Activated CD4-positive, alpha-beta T cell treated with anti-CD3 and anti-CD28 coated beads for 1 hour (primary cell): ENCODE measurements at regions not wholly inside any gene's neighbourhood (a gene's known extent, or its start where the extent isn't known, plus 50 kb on each side); places are given as distances from the start of the nearest gene placed in this dataset.
"Not testable (repeated sequence)": the region's sequence is repeated elsewhere in the genome, so short reads cannot be mapped to it uniquely, and the experiment has no call there.

Source experiments
- DNase-seq: peaks from one replicate; pipeline ENCODE4 v3.0.0-alpha.2; 2020

DNA sequence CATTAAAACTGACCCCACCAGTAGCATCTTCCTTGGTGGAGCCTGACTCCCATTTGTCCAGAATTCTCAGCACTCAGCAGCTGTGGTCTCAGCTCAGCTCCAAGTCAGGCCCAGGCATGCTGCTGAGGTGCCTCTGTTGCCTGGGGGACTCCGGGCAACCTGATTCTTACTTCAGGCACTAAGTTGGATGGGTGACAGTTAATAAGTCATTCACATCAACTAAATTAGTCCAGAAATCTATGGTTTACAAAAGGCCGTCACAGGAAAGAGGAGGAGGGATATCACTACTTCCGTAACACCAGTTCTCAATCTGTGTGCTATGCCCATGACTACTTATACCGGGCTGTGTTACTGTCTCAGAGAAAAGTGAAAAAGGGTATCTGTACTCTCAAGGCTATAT lies 310.2 kb downstream of the SATB1 start:
- no peak for DNase-seq

GRCh38 chr3:18113417-18113816 lies 311.7 kb downstream of the SATB1 start:
- DNase-seq = no peak

- DNase-seq = no peak
Observed at GRCh38 chr3:18112674-18113375, 312.3 kb downstream of the SATB1 start.

- DNase-seq = no peak
Observed at GRCh38 chr3:18111796-18112232, 313.3 kb downstream of the SATB1 start.

DNA sequence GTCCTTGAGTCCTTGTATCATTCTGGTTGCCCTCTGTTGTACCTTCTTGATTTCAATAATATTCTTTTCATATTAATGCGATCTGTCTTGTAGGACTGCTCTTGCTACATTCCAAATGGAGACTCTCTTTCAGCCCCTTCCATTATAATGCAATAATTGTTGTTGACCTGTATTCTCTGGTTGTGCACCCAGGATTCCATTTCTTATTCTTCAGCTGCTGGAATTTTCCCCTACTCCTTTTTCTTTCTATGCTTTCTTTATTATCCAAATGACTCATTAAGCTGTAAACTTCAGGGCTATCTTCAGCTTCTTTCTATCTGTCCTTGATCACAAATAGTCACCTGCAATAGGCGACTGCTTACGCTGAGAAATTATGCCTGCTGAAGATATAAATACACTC lies 321.5 kb downstream of the SATB1 start:
- DNase-seq = no peak

DNA sequence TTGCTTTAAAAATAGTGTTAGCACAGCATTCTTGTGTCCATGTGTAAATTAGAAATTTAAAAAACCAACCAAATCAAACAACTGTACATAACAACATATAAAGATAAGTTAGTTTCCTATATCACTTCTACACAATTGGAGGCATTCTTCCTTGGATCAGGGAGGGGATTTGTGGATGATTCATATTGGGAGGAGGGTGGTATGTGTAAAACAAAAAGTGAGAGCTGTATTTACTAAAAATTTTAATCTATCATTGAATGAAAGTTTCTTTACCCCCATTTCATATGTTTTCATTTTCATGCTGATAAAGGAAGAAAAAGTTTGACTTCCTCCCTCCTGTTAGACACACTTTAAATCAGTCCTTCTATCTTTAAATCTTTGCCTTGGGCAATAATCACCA lies 325.0 kb downstream of the SATB1 start:
- no peak for DNase-seq

DNA sequence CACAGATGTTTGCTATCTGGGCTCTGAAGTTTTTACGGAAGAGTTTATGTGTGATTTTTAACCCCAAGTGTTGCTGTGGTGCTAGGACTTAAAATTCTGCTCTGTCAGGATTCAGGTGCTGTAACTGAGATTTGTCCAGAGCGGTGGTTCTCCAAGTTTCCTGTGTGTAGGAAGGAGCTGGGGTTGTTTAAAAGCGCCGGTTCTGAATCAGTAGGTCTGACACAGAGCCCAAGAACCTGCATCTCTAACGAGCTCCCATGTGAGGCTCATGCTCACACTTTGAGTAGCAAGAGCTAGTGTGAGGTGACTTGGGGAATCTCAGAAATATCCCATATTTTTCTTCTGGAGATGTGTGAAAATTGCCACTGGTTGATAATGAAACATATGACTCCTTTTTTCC lies 325.5 kb downstream of the SATB1 start:
- DNase-seq = no peak

DNA sequence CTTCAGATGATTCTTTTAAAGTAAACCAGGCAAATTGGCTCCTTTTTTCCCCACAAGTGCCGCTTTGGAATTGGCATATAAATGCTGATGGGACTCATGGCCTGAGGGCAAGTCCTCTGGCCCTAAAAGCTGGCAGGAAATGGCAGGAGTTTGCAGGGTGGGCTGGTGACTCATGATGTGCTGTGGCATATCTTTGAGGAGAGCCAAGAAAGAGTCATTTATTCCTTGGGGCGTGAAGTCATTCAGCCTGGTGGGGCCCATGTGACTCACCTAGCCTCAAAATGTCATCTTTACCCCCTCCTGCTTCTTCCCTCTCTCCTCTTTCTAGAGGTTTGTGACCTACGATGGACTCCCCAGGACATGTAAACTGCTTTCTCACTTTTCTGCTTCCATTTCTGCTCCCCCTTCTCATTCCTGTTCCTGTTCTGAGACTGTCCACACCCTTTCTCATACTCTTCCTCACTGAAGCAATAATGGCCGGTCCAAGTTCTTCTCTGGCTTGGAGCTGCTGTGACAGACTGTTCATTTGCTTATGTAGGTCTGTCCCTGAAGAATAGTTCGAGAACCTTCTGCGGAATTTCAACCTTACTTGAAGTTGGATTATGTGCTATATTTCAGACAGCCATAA lies 326.1 kb downstream of the SATB1 start:
- no peak for DNase-seq

DNA sequence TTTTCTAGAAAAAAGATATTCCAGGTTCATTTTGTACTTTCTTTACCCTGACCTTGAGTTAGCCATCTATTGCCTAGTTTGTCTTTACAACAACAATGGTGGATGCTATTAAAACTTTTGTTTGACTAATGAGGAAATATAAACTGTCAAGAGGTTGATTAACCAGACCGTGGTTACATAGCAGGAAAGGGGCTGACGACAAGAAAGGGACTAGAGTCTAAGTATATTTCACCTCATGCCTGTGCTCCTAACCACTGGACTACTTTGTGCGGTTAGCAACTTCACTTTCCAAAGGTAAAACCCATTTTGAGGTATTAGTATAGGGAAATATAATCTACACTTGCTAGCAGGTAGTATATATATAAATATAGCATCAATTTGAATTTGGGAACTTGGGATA lies 327.1 kb downstream of the SATB1 start:
- DNase-seq = no peak

GRCh38 chr3:18097473-18097872 lies 327.7 kb downstream of the SATB1 start:
- DNase-seq = no peak

GRCh38 chr3:18092726-18093125 lies 332.4 kb downstream of the SATB1 start:
- no peak for DNase-seq

DNA sequence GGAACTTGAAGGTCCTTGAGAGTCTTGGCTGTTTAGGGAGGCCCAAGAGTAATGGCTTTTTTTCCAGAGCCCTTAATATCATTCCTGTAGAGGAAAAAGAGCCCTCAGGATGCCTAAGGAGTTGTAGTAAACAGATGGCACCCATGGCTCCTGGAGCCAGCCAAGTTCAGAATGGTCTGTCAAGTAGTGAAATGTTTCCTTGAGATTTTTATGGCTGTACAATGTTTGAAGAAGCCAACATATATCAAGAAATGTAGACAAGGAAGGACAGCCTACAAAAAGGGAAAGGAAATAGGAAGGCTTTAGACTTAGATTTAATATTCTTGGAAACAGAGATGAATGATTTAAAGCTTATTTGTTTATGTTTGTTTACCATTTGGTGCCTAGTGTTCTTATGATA lies 334.8 kb downstream of the SATB1 start:
- no peak for DNase-seq

GRCh38 chr3:18087988-18088387 lies 337.2 kb downstream of the SATB1 start:
- DNase-seq = no peak

DNA sequence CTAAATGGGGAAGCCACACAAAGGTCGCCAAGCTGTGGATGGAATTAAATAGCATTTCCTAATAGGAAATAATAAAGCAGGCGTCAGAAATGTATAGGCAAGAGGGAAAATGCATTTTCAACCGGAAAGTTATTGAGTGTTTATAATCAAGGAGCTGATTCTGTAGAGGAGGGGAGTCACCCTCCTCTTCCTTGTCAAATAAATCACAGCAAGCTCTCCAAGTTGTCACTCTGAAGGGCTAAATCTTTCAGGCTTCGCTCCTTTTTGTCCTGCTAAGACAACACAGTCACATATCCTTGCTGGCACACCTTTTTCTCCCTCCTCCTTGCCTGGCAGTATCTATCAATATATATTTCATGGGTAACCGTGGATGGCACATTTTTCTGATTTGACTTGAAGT lies 338.4 kb downstream of the SATB1 start:
- DNase-seq = no peak

DNA sequence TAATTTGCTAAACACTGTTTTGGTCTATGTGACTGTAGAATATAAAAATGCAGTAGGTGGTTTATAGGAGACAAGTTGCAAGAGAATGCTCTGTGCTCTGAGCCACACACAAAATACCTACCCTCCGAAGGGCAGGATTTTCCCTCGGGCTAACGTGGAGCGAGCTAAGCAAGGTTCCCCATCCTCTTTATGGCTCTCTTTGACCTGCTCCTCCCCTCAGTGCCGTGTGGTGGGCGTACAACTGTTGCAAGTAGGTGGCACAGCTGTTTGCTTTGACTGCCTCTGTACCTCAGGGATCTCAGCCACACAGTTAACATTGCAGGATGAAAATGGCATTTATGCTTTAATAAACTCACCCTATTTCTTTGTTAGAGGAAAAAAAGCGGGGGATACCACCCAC lies 339.1 kb downstream of the SATB1 start:
- no peak for DNase-seq

- DNase-seq = no peak
Observed at GRCh38 chr3:18085429-18085828, 339.7 kb downstream of the SATB1 start.

DNA sequence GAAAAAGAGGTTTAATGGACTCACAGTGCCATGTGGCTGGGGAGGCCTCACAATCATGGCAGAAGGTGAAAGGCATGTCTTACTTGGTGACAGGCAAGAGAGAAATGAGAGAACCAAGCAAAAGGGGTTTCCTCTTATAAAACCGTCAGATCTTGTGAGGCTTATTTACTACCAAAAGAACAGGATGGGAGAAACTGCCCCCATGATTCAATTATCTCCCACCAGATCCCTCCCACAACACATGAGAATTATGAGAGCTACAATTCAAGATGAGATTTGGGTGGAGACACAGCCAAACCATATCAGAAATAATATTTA lies 340.8 kb upstream of the TBC1D5 start:
- DNase-seq = not testable (repeated sequence)

GRCh38 chr3:18082551-18083272 lies 340.3 kb upstream of the TBC1D5 start:
- no peak for DNase-seq

DNA sequence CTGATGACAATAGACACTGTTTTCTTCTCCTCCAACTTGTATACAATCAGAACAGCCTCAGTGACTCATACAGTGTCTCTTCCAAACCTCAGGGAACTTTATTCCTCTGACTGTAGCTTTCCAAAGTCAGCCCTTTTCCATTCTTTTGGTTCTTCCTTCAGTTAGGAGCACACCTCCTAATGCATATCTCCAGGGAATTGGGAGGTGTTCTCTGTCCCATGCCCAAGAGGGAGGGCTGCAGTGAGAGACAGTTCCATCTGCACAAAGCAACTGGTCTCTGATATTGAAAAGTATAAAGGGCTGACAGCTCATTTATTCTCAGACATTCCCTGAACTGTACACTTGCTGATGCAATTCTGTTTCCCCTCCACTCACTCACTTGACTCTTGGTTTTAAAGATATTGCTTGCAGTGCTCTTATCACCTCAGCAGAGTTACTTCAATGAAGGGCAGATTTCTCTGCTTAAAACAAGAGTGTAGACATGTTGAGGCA lies 337.8 kb upstream of the TBC1D5 start:
- DNase-seq = no peak

- DNase-seq = no peak
Observed at GRCh38 chr3:18079739-18080138, 337.3 kb upstream of the TBC1D5 start.

DNA sequence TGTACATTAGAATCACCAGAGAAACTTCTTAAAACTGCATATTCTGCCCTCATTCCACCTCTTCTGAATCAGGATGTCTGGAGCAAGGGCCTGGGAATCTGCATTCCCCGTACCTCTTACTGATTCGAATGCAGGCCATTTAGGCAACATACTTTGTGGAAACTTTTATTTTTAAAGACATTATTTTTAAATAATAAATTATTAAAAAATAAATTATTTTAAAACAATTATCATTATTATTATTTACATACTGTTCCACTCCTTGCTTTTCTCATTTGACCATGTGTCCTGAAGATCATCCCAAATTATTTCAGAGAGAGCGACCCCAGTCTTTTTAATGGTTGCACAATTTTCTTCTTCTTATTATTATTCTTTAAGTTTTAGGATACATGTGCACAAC lies 336.6 kb upstream of the TBC1D5 start:
- no peak for DNase-seq

DNA sequence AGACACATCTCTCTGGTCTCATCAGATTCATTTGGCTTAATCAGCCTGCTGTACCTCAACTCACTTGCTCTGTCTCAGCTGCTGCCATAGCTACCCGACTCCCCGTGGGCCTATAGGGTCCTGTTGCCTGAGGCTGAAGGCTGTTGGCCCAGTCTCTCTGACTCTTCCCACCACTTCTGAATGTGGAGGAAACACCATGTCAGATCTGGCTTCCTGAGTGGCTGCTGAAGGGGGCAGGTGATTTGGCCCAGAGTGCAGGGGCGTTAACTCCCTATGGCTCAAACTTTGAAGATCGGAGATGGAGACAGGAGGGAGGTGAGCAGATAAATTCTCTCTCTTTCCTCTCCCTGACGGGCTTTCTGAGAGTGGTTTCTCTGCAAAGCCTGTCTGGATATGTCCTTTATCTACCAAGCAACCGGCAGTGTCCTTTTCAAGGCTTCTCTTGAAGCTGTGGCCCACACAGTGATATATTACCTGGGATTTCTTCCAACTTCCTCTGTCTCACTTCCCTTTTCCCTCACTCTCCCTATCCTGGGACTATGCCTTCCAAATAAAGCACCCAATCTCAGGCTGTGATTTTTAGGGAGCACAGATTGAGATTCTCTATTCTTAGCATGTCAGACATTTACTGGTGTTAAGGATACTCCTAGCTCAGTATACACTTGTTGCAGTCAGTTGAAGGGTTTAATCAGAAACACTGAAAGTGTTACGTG lies 334.9 kb upstream of the TBC1D5 start:
- DNase-seq = no peak

DNA sequence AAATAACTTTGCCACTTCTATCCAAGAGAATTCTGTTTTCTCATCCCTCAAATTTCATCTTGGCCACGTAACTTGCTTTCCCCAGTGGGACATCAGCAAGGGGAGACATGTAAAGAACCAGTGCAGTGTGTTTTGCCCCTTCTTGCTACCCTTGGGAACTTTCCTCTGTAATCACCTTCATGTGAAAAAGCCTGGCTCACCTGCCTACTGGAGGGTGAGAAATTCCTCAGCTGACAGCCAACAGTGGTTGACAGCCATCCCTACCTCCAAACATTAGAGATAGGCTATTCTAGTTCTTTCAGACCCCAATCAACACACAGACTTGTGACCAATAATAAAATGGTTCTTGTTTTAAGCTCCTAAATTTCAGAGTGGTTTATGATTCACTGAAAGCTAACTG lies 333.9 kb upstream of the TBC1D5 start:
- DNase-seq = no peak

- no peak for DNase-seq
Observed at GRCh38 chr3:18075799-18076198, 333.4 kb upstream of the TBC1D5 start.
